GM12878 (cell line): ENCODE measurements at regions not wholly inside any gene's neighbourhood (a gene's known extent, or its start where the extent isn't known, plus 50 kb on each side); places are given as distances from the start of the nearest gene placed in this dataset.

ENCODE experiments used
- ATAC-seq: fragments of 200-7000 bp; cut with Tn5 transposase; 3 replicates; pipeline ENCODE4 v1.9.1; 2020; ENCODE audit warnings: mild to moderate bottlenecking, moderate library complexity
- BruUV-seq: library from RNA; stranded (reverse); fragments of 400-500 nt; replicated peaks from 2 replicates; lab custom pipeline; 2021; lab: Mats Ljungman, UMichigan
- CTCF ChIA-PET: fragments of 300-600 bp; sonication (Branson Sonifier 250); formaldehyde crosslinking; extraction: SDS; loops from one replicate; lab custom pipeline; 2021; ENCODE audit warnings: inconsistent platforms; lab: Yijun Ruan, JAX
- POLR2A ChIA-PET: fragments of 350-600 bp; formaldehyde crosslinking; extraction: SDS; loops from one replicate; lab custom pipeline; 2021; ENCODE audit warnings: inconsistent platforms; lab: Charles Lee
- RAD21 ChIA-PET: fragments of 300-600 bp; sonication (Branson Sonifier 250); formaldehyde crosslinking; loops from one replicate; lab custom pipeline; 2023; ENCODE audit warnings: antibody characterized with exemption; ENCODE audit not compliant: unreplicated experiment; lab: Charles Lee
- SMC1A ChIA-PET: fragments of 300-600 bp; sonication (Branson Sonifier 250); formaldehyde crosslinking; loops from one replicate; lab custom pipeline; 2023; ENCODE audit not compliant: unreplicated experiment, uncharacterized antibody; lab: Charles Lee
- DNase-seq: peaks from one replicate; pipeline ENCODE4 v3.0.0-alpha.2; 2011; ENCODE audit warnings: low read depth, low spot score
- FAIRE-seq: peaks from 3 replicates; lab custom pipeline; 2011; peaks lifted over from hg19 to GRCh38; lab: Jason Lieb, UNC
- H2AFZ ChIP-seq: 2 replicates; pipeline ENCODE4 v1.6.0; 2011; ENCODE audit warnings: low read depth, low read length, control low read depth; ENCODE audit not compliant: control insufficient read depth
- H3K27ac ChIP-seq: 2 replicates; pipeline ENCODE4 v1.5.1; 2011; ENCODE audit warnings: control low read depth; ENCODE audit not compliant: control insufficient read depth, insufficient read depth
- H3K27me3 ChIP-seq, 2 experiments: replicated peaks in 1 of 2; 2 replicates each; pipeline versions ENCODE4 v1.6.0 to v1.6.1; 2011; ENCODE audit warnings: low read length in 1 of 2; ENCODE audit not compliant: control insufficient read depth in 2 of 2, insufficient read depth in 2 of 2
- H3K36me3 ChIP-seq, 2 experiments: 2 replicates each; pipeline ENCODE4 v1.5.1; 2011; ENCODE audit warnings: low read length in 1 of 2; ENCODE audit not compliant: control insufficient read depth in 2 of 2, insufficient read depth in 2 of 2
- H3K4me1 ChIP-seq: 2 replicates; pipeline ENCODE4 v1.6.1; 2011; ENCODE audit warnings: mild to moderate bottlenecking, low read length, moderate library complexity, mixed read lengths; ENCODE audit not compliant: control insufficient read depth, insufficient read depth
- H3K4me2 ChIP-seq: 2 replicates; pipeline ENCODE4 v1.6.0; 2011; ENCODE audit warnings: control low read depth; ENCODE audit not compliant: control insufficient read depth, insufficient read depth
- H3K4me3 ChIP-seq: fragments of 200-600 bp; sonication (generic); 2 replicates; pipeline ENCODE4 v1.5.1; 2016
- H3K79me2 ChIP-seq: 2 replicates; pipeline ENCODE4 v1.6.0; 2011; ENCODE audit warnings: low read length; ENCODE audit not compliant: control insufficient read depth, insufficient read depth
- H3K9ac ChIP-seq: 2 replicates; pipeline ENCODE4 v1.8.0; 2011; ENCODE audit warnings: low read length, control low read depth, mixed read lengths; ENCODE audit not compliant: control insufficient read depth, insufficient read depth
- H3K9me3 ChIP-seq: replicated peaks from 3 replicates; pipeline ENCODE4 v1.5.1; 2011; ENCODE audit warnings: mild to moderate bottlenecking, low read length; ENCODE audit not compliant: control insufficient read depth, insufficient read depth
- H4K20me1 ChIP-seq: 2 replicates; pipeline ENCODE4 v1.6.0; 2011; ENCODE audit not compliant: control insufficient read depth, insufficient read depth
- ATF7 ChIP-seq: fragments of 450-650 bp; IDR thresholded peaks from 2 replicates; pipeline ENCODE4 v1.6.1; 2016; ENCODE audit warnings: low read depth, mild to moderate bottlenecking
- CHD4 ChIP-seq: fragments of 200-600 bp; sonication (generic); IDR thresholded peaks from 2 replicates; pipeline ENCODE4 v1.6.1; 2016; ENCODE audit warnings: mild to moderate bottlenecking
- CREM ChIP-seq: IDR thresholded peaks from 2 replicates; pipeline ENCODE4 v1.6.1; 2014; ENCODE audit warnings: antibody characterized with exemption, low read depth
- ETV6 ChIP-seq, 2 experiments: fragments of 450-650 bp in 1 of 2; IDR thresholded peaks in 1 of 2; conservative IDR thresholded peaks in 1 of 2; 2 replicates each; pipeline ENCODE4 v1.6.1; 2014; ENCODE audit warnings: antibody characterized with exemption in 1 of 2, borderline replicate concordance in 1 of 2, low read depth in 1 of 2, mild to moderate bottlenecking in 1 of 2, moderate library complexity in 1 of 2
- FOS ChIP-seq: IDR thresholded peaks from 3 replicates; pipeline ENCODE4 v1.6.1; 2011; ENCODE audit warnings: borderline replicate concordance; ENCODE audit not compliant: insufficient read length; ENCODE audit errors: extremely low read depth
- HDAC2 ChIP-seq: fragments of 200-600 bp; sonication (generic); IDR thresholded peaks from 2 replicates; pipeline ENCODE4 v1.6.1; 2017
- MLLT1 ChIP-seq: fragments of 450-650 bp; IDR thresholded peaks from 2 replicates; pipeline ENCODE4 v1.6.1; 2016; ENCODE audit warnings: mild to moderate bottlenecking
- MTA2 ChIP-seq: fragments of 450-650 bp; IDR thresholded peaks from 2 replicates; pipeline ENCODE4 v1.6.1; 2016; ENCODE audit warnings: low read depth, mild to moderate bottlenecking, moderate library complexity
- MTA3 ChIP-seq: IDR thresholded peaks from 2 replicates; pipeline ENCODE4 v1.6.1; 2012; ENCODE audit warnings: low read length, inconsistent platforms, borderline replicate concordance
- MYB ChIP-seq: fragments of 150-350 bp; IDR thresholded peaks from 2 replicates; pipeline ENCODE4 v1.6.1; 2014; ENCODE audit warnings: mild to moderate bottlenecking, low read depth, low read length, borderline replicate concordance
- NFXL1 ChIP-seq: fragments of 450-650 bp; IDR thresholded peaks from 2 replicates; pipeline ENCODE4 v1.6.1; 2017; ENCODE audit warnings: antibody characterized with exemption, mild to moderate bottlenecking, borderline replicate concordance
- SMAD5 ChIP-seq: IDR thresholded peaks from 2 replicates; pipeline ENCODE4 v1.6.1; 2016; ENCODE audit warnings: antibody characterized with exemption, low read depth
- SRF ChIP-seq, 2 experiments: IDR thresholded peaks; 2 replicates each; pipeline ENCODE4 v1.6.1; 2011; ENCODE audit warnings: low read depth in 2 of 2, low read length in 2 of 2, mild to moderate bottlenecking in 1 of 2, moderate library complexity in 1 of 2
- ZBTB33 ChIP-seq: fragments of 450-650 bp; IDR thresholded peaks from 2 replicates; pipeline ENCODE4 v1.6.1; 2017; ENCODE audit warnings: mild to moderate bottlenecking
- ZNF592 ChIP-seq: fragments of 450-650 bp; IDR thresholded peaks from 2 replicates; pipeline ENCODE4 v1.6.1; 2017; ENCODE audit warnings: mild to moderate bottlenecking, moderate library complexity
- ZSCAN29 ChIP-seq: fragments of 450-650 bp; IDR thresholded peaks from 2 replicates; pipeline ENCODE4 v1.6.1; 2017; ENCODE audit warnings: mild to moderate bottlenecking, moderate library complexity
- WGBS: methylation state at CpG from one replicate; pipeline ENCODE4 v1.1.6; 2016; ENCODE audit warnings: low lambda C conversion rate; ENCODE audit not compliant: insufficient replicate concordance, insufficient coverage; ENCODE audit errors: missing lambda C conversion rate; 5-methylcytosine and 5-hydroxymethylcytosine counted together
- in situ Hi-C: fragments of 300-500 bp; cut with MboI; formaldehyde crosslinking; loops from 9 replicates; pipeline ENCODE4 v1.14.3; 2018; ENCODE audit warnings: mixed read lengths
- intact Hi-C: fragments of 100-400 bp; cut with micrococcal nuclease; formaldehyde crosslinking; loops from one replicate; pipeline ENCODE4 v1.14.2; 2022; ENCODE audit not compliant: unreplicated experiment

- TF ChIP-seq ZBTB33 (no peak), NFXL1 (no peak), SRF (IDR thresholded peaks at IDR 0.05; ENCODE audit: low read depth in 2 of 2, low read length in 2 of 2) (no peak), FOS (no peak)
- TF ChIP-seq, all 136 proteins: peak for 0
Observed at GRCh38 chr5:121415270-121415669, 436.4 kb upstream of the FTMT start (continued).

DNA sequence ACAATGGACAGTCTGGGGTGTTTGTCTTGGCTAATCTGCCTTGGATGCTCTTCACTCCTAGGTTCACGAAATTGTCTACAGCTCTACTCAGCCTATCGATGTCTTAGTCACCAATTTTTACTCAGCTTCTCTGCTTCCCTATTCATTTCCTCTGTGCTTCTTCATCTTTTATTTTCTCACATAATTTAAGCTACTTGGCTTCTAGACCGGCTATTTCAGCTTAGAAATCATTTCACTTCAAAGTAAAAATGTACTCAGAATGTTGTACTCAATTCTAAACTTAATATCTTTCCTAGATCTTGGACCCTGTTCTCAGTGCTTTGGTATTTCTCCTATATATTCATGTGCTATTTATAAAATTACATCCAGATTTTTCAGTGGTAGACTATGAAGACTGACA is 430.0 kb upstream of the FTMT start:
- FAIRE-seq (no peak), ATAC-seq (no peak), DNase-seq (no peak)
- Histone ChIP-seq H3K36me3 (no peaks in the 10 kb centered on the region), H3K27me3 (no peaks in the 10 kb centered on the region), H3K4me1 (no peaks in the 10 kb centered on the region), H3K79me2 (no peaks in the 10 kb centered on the region), H4K20me1 (no peaks in the 10 kb centered on the region), H3K27ac (no peak overlapping the region), H3K9ac (no peak overlapping the region), H3K4me2 (no peak overlapping the region), H3K9me3 (no peaks in the 10 kb centered on the region), H2AFZ (no peak overlapping the region), H3K4me3 (no peak overlapping the region)
- TF ChIP-seq ETV6 (conservative IDR thresholded peaks at IDR 0.05 in 1 of 2, IDR thresholded peaks at IDR 0.05 in 1 of 2; ENCODE audit: borderline replicate concordance in 1 of 2, low read depth in 1 of 2) (no peak), HDAC2 (no peak), CREM (no peak), ZSCAN29 (no peak), ATF7 (no peak), MTA2 (no peak), CHD4 (no peak), MYB (no peak), MTA3 (no peak), MLLT1 (no peak), SMAD5 (no peak), ZNF592 (no peak)
- no TSS peak for BruUV-seq
- intact Hi-C loops (no loop called here), in situ Hi-C loops (no loop called here)
- RAD21 ChIA-PET: no interaction called here
- WGBS: 0% methylated on average over 3 of the region's 3 CpGs
- POLR2A ChIA-PET: no interaction called here
- SMC1A ChIA-PET: no interaction called here
- CTCF ChIA-PET: interaction anchor here (0.7 kb wide), 1 partner anchor 45 kb away, joined by 3 read pairs; no protein-coding TSS in a partner anchor
